ENCODE measurements at regions not wholly inside any gene's neighbourhood (a gene's known extent, or its start where the extent isn't known, plus 50 kb on each side); places are given as distances from the start of the nearest gene placed in this dataset.

DNA sequence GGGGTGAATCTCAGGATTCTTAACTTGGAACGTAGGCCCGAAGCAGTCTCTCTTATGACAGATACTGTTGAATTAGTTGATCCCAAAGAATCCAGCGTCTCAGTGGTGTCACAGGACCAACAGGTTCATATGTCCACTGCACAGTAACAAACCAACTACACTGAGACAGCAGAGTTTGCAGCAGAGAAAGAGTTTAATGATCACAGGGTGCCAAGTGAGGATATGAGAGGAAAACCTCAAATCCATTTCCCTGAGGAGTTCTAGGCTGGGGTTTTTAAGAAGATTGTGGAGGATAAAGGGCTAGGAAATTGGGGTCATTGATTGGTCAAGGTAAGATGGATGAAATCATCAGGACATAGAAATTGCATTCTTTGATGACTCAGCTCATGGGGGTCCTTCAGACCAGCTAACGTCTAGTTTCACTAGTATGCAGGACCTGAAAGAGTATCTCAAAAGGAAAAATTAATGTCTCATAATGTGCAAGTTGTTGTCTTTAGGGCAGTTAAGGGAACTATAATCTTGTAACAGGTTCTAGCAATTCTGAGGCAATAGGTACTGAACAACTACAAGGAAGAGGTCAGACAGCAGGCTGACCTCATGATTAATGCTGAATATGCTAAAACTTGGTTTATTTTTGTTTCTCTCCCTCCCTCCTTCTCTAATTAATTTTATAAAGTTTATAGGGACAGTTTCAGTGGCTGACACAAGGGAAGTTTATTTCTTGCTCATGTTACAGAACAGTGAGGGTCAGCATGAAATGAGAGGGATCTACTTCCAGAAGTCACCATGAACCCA lies 310.9 kb upstream of the NEBL start:
- no peaks in the 10 kb centered on the region for H3K27me3 Mint-ChIP-seq
- H3K9me3 Mint-ChIP-seq: peaks cover 16% of the 10 kb centered on the region
- no peak overlapping the region for H3K4me3 Mint-ChIP-seq
- H3K4me1 Mint-ChIP-seq (ENCODE audit: low read depth): peaks cover 5% of the 10 kb centered on the region
- no peak overlapping the region for H3K27ac Mint-ChIP-seq
- intact Hi-C loops (cut with micrococcal nuclease): no loop called here
- no peaks in the 10 kb centered on the region for H3K36me3 Mint-ChIP-seq (ENCODE audit: low read depth)

DNA sequence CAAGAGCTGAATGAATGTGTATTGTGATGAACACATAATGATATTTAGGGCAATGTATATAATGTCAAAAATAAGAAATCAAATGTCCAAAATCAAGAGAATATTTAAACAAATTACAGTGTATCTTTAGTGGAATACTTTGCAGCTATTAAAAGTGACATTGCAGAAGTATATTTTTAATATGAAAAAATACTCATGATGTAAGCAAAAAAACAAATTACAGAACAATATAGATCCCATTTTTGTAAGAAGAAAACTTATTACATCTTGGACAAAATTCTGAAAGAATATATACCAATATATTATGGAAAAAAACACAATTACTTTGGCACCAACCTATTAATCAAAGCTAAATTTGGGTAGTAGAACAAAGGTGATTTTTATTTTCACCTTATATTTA lies 308.2 kb upstream of the NEBL start:
- no peaks in the 10 kb centered on the region for H3K4me1 Mint-ChIP-seq (ENCODE audit: low read depth)
- intact Hi-C loops (cut with micrococcal nuclease): no loop called here
- no peak overlapping the region for H3K27ac Mint-ChIP-seq
- no peaks in the 10 kb centered on the region for H3K27me3 Mint-ChIP-seq
- H3K36me3 Mint-ChIP-seq (ENCODE audit: low read depth): no peaks in the 10 kb centered on the region
- peaks cover 16% of the 10 kb centered on the region for H3K9me3 Mint-ChIP-seq
- no peak overlapping the region for H3K4me3 Mint-ChIP-seq

DNA sequence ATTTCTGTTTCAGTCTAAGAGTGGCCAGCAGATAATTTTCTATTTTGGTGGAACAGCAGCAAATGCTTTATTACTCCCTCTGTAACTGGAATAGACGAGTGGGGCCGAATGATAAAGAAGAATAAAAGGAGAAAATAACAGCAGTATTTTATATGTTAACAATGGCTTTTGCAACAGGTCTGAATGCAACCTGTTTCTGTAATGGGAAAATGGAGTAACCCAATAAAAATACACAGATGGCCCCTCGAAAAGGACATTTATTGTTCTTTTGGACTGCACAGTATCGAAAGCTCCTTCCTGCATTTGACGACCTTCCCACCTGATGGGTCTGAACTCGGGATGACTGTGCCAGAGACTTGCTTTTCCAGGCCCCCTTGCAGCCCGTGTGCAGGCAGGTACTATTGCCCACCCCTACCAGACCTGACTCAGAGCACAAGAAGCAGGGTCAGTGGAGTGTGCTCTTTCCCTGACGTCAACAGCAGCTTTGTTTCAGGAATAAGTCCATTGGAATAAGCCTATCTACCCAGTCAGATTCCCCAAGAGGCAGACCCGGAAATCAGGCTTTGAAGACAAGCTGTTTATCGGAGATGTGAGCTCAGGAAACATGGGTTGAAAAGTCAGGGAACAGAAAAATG lies 306.5 kb upstream of the NEBL start:
- Mint-ChIP-seq H3K36me3 (ENCODE audit: low read depth) (no peaks in the 10 kb centered on the region), H3K27me3 (no peaks in the 10 kb centered on the region), H3K4me1 (ENCODE audit: low read depth) (no peaks in the 10 kb centered on the region), H3K27ac (no peak overlapping the region), H3K4me3 (no peak overlapping the region), H3K9me3 (peaks cover 17% of the 10 kb centered on the region)
- intact Hi-C loops (cut with micrococcal nuclease): no loop called here

GRCh38 chr10:21202776-21203462 lies 305.8 kb upstream of the NEBL start:
- Mint-ChIP-seq H3K27ac (no peak overlapping the region), H3K4me3 (no peak overlapping the region), H3K36me3 (ENCODE audit: low read depth) (no peaks in the 10 kb centered on the region)

GRCh38 chr10:21199501-21199900 lies 302.4 kb upstream of the NEBL start:
- Mint-ChIP-seq H3K27me3 (no peaks in the 10 kb centered on the region), H3K4me1 (ENCODE audit: low read depth) (no peaks in the 10 kb centered on the region), H3K4me3 (no peak overlapping the region), H3K9me3 (peaks cover 22% of the 10 kb centered on the region), H3K27ac (no peak overlapping the region), H3K36me3 (ENCODE audit: low read depth) (no peaks in the 10 kb centered on the region)
- intact Hi-C loops (cut with micrococcal nuclease): no loop called here

More at GRCh38 chr10:21202776-21203462, 305.8 kb upstream of the NEBL start:
- intact Hi-C loops (cut with micrococcal nuclease): no loop called here
- Mint-ChIP-seq H3K9me3 (peaks cover 17% of the 10 kb centered on the region), H3K27me3 (no peaks in the 10 kb centered on the region), H3K4me1 (ENCODE audit: low read depth) (no peaks in the 10 kb centered on the region)

DNA sequence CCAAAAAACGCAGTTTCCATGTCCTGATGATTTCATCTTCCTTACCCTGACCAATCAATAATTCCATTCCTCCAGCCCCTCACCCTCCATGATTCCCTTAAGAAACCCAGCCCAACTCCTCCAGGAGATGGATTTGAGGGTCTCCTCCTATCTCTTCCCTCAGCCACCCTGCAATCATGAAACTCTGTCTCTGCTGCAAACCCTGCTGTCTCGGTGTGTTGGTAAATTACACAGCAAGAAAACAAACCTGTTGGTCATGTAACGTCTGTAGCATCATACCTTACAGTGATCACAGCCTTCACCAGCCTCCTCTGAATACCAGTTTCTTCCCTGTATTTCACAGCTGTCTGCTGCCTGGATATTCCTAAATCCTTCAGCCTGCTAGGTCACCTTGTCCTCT lies 300.7 kb upstream of the NEBL start:
- Mint-ChIP-seq H3K9me3 (peaks cover 22% of the 10 kb centered on the region), H3K27ac (no peak overlapping the region), H3K4me3 (no peak overlapping the region), H3K36me3 (ENCODE audit: low read depth) (no peaks in the 10 kb centered on the region), H3K27me3 (no peaks in the 10 kb centered on the region), H3K4me1 (ENCODE audit: low read depth) (no peaks in the 10 kb centered on the region)
- intact Hi-C loops (cut with micrococcal nuclease): no loop called here

- no peak overlapping the region for H3K27ac Mint-ChIP-seq
- peaks cover 22% of the 10 kb centered on the region for H3K9me3 Mint-ChIP-seq
- no peak overlapping the region for H3K4me3 Mint-ChIP-seq
- no peaks in the 10 kb centered on the region for H3K27me3 Mint-ChIP-seq
- intact Hi-C loops (cut with micrococcal nuclease): no loop called here
- H3K4me1 Mint-ChIP-seq (ENCODE audit: low read depth): no peaks in the 10 kb centered on the region
- no peaks in the 10 kb centered on the region for H3K36me3 Mint-ChIP-seq (ENCODE audit: low read depth)
Measured at GRCh38 chr10:21196822-21197395, 299.8 kb upstream of the NEBL start.

DNA sequence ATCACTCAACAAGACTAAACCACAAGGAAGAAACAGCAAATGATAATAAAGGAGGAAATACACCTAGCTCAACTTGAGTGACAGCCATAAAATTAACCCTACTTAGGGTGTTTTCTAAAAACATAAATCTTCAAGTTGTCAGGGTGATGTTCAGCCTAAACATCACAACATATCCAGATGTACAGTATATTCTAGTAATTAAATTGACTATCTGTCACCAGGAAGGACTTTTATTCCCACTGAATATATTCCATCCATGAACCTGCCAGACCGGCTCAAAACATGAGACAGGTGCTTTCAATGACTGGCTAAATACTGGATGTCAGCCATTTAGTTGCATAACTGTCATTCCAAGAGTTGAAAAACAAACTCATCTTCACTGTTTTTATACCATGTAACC lies 298.1 kb upstream of the NEBL start:
- intact Hi-C loops (cut with micrococcal nuclease): no loop called here
- H3K4me1 Mint-ChIP-seq (ENCODE audit: low read depth): no peaks in the 10 kb centered on the region
- H3K27me3 Mint-ChIP-seq: no peaks in the 10 kb centered on the region
- no peaks in the 10 kb centered on the region for H3K36me3 Mint-ChIP-seq (ENCODE audit: low read depth)
- H3K27ac Mint-ChIP-seq: no peak overlapping the region
- peaks cover 22% of the 10 kb centered on the region for H3K9me3 Mint-ChIP-seq
- H3K4me3 Mint-ChIP-seq: no peak overlapping the region

DNA sequence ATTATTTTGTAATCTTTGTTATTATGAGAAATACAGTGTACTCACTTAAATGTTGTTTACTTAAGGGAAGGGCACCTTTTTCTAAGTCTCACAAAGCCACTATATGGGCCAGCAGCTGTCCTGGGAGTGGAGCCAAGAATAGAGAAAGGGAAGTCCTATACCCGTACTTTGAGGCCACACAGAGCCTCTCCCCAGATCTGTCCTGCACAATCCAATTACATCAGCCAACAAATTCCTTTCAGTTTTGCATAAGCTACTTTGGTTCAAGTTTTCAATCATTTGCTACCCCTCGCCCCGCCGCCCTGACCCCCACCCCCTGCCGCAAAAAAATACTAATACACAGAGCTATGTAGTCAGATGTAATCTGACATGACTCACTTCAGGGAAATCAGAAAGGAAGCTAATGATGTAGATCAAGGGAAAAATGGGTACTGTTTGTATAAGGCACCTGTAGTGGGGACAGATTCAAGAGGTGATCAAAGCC lies 297.4 kb upstream of the NEBL start:
- Mint-ChIP-seq H3K36me3 (ENCODE audit: low read depth) (no peaks in the 10 kb centered on the region), H3K4me3 (no peak overlapping the region), H3K9me3 (peaks cover 22% of the 10 kb centered on the region), H3K4me1 (ENCODE audit: low read depth) (no peaks in the 10 kb centered on the region), H3K27ac (no peak overlapping the region), H3K27me3 (no peaks in the 10 kb centered on the region)
- intact Hi-C loops (cut with micrococcal nuclease): no loop called here

- Mint-ChIP-seq H3K27ac (no peak overlapping the region), H3K9me3 (peaks cover 14% of the 10 kb centered on the region), H3K4me3 (no peak overlapping the region), H3K27me3 (no peaks in the 10 kb centered on the region), H3K36me3 (ENCODE audit: low read depth) (no peaks in the 10 kb centered on the region), H3K4me1 (ENCODE audit: low read depth) (no peaks in the 10 kb centered on the region)
- intact Hi-C loops (cut with micrococcal nuclease): no loop called here
Measured at GRCh38 chr10:21193196-21193595, 296.1 kb upstream of the NEBL start.

DNA sequence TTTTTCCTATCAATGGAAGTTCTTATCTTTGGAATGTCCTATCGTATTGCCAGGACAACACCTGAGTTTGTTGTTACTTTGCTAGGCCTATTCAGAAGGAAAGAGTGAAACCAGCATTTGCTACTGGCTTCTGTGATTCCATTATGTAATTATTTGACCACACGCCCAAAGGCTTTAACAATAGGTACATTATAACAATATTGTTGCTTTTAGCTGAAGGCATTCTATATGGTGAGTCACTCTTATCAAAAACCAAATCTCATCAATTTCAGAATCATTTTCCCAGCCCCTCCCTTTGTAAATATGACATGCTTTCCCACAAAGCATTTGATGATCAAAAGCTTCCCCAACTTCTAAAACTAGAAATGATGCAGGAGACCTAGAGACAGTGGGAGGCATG lies 294.4 kb upstream of the NEBL start:
- intact Hi-C loops (cut with micrococcal nuclease): no loop called here
- Mint-ChIP-seq H3K4me3 (no peak overlapping the region), H3K27me3 (no peaks in the 10 kb centered on the region), H3K9me3 (no peaks in the 10 kb centered on the region), H3K4me1 (ENCODE audit: low read depth) (no peaks in the 10 kb centered on the region), H3K27ac (no peak overlapping the region), H3K36me3 (ENCODE audit: low read depth) (no peaks in the 10 kb centered on the region)

DNA sequence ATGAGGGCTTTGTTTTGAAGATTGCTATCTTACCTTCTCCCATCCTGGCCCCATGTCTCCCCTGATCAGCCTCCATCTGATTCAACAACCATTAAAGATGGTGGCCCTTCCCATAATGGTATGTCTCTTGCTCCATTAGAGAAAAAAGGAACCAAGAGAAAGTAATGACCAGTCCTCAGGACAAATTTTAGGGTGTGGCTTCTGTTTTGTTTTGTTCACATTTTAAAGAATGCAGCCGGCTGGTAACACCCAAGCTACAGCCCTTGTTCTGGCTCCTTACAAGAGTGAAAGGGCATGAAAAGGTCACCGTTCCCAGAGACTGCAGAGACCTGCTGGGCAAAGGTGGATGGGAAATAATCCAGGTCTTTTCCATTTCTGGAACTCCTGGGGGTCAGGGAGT lies 287.9 kb upstream of the NEBL start:
- Mint-ChIP-seq H3K36me3 (ENCODE audit: low read depth) (no peaks in the 10 kb centered on the region), H3K27me3 (peaks cover 4% of the 10 kb centered on the region), H3K4me1 (ENCODE audit: low read depth) (no peaks in the 10 kb centered on the region), H3K27ac (no peak overlapping the region), H3K4me3 (no peak overlapping the region), H3K9me3 (peaks cover 4% of the 10 kb centered on the region)
- intact Hi-C loops (cut with micrococcal nuclease): no loop called here

DNA sequence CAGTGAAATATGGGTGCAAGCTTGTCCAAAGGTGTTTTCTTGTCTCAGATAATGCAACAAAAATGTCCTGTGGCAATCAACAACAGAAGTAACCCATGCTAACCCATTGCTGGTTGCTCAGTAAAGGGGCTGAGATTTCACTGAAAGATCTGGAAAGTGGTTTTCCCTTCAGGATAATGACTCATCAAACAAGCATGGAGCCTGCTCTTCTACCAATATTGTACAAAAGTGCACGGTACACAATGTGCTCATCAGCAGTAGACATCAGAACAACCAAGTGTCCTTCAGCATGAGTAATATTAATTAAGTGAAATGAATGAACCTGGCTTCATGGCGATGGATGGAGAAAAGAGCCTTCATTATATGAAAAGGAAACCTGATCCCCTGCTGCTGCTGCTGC lies 287.1 kb upstream of the NEBL start:
- intact Hi-C loops (cut with micrococcal nuclease): no loop called here
- Mint-ChIP-seq H3K4me3 (no peak overlapping the region), H3K4me1 (ENCODE audit: low read depth) (no peaks in the 10 kb centered on the region), H3K36me3 (ENCODE audit: low read depth) (no peaks in the 10 kb centered on the region), H3K9me3 (peaks cover 11% of the 10 kb centered on the region), H3K27me3 (peaks cover 6% of the 10 kb centered on the region), H3K27ac (no peak overlapping the region)

- no peaks in the 10 kb centered on the region for H3K36me3 Mint-ChIP-seq (ENCODE audit: low read depth)
- no peak overlapping the region for H3K27ac Mint-ChIP-seq
- intact Hi-C loops (cut with micrococcal nuclease): no loop called here
- peaks cover 13% of the 10 kb centered on the region for H3K9me3 Mint-ChIP-seq
- H3K27me3 Mint-ChIP-seq: peaks cover 6% of the 10 kb centered on the region
- H3K4me3 Mint-ChIP-seq: no peak overlapping the region
- H3K4me1 Mint-ChIP-seq (ENCODE audit: low read depth): no peaks in the 10 kb centered on the region
Measured at GRCh38 chr10:21183025-21183424, 285.9 kb upstream of the NEBL start.

Measured in dendritic cell treated with granulocyte-macrophage colony-stimulating factor and Interleukin-4, amounts not matched to agents 40 ng/mL and 50 ng/mL, for 4 days (primary cell).